Body of pancreas (tissue), 4 donors: ENCODE measurements at regions not wholly inside any gene's neighbourhood (a gene's known extent, or its start where the extent isn't known, plus 50 kb on each side); places are given as distances from the start of the nearest gene placed in this dataset.

ENCODE experiments used
- ATAC-seq: fragments of 150-250 bp; one replicate; pipeline ENCODE4 v1.9.1; 2016
- DNase-seq, 4 donors: peaks; one replicate each; pipeline ENCODE4 v3.0.0-alpha.2; 2019
- H3K27ac ChIP-seq, 4 donors: fragments of 200-600 bp; sonication (generic); 1 replicate in 3 of 4; 2 replicates in 1 of 4; pipeline versions ENCODE4 v1.5.1 to v1.6.1; 2016 to 2019; ENCODE audit warnings: mild to moderate bottlenecking in 1 of 4, mixed read lengths in 1 of 4, moderate library complexity in 1 of 4
- H3K27me3 ChIP-seq, 2 donors: fragments of 200-600 bp; sonication (generic); one replicate each; pipeline ENCODE4 v1.6.0; 2016; ENCODE audit warnings: mild to moderate bottlenecking in 1 of 2
- H3K36me3 ChIP-seq, 2 donors: fragments of 200-600 bp; sonication (generic); replicated peaks in 1 of 2; 2 replicates each; pipeline ENCODE4 v1.5.1; 2016; ENCODE audit warnings: low read depth in 2 of 2; ENCODE audit not compliant: insufficient read depth in 1 of 2
- H3K4me1 ChIP-seq: fragments of 200-600 bp; sonication (generic); one replicate; pipeline ENCODE4 v1.6.0; 2016
- H3K4me3 ChIP-seq, 2 donors: fragments of 200-600 bp; sonication (generic); 1 replicate in 1 of 2; 2 replicates in 1 of 2; pipeline ENCODE4 v1.5.1; 2016 to 2019
- H3K9me3 ChIP-seq, 3 donors: fragments of 200-600 bp; sonication (generic); 1 replicate in 2 of 3; 2 replicates in 1 of 3; pipeline ENCODE4 v1.5.1; 2016
- POLR2A ChIP-seq, 3 donors: fragments of 450-650 bp; IDR thresholded peaks; one replicate each; pipeline ENCODE4 v1.6.1; 2016; ENCODE audit warnings: antibody characterized with exemption in 3 of 3, mild to moderate bottlenecking in 2 of 3
- WGBS, 2 donors: methylation state at CpG; one replicate each; pipeline ENCODE4 v1.1.5; 2017; 5-methylcytosine and 5-hydroxymethylcytosine counted together
- intact Hi-C: fragments of 100-400 bp; cut with DNase I; formaldehyde crosslinking; loops from one replicate; pipeline ENCODE4 v1.15.1; 2023
- TF ChIP-seq, protein P1 (sequence below), 7 experiments: fragments of 450-650 bp in 4 of 7; fragments of 200-600 bp in 3 of 7; sonication (generic) in 3 of 7; IDR thresholded peaks; one replicate each; pipeline ENCODE4 v1.5.1; 2016 to 2019; ENCODE audit warnings: antibody characterized with exemption in 7 of 7

DNA sequence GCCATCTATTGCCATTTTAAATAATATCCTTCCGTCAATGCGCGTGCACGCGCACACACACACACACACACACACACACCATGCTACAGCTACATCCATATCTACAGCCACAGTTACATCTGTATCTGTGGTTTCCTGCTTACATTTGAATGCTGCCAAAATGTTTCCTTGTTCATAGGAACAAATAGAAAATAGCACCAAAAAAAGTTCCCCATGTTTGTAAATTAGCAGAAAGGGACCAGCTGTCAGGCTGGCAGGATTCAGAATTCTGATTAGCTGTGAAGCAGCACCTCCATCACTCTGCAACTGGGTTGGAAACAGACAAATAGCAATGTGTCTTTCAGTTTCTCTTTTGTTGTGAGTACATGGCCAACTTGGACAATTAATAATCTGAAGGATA lies 601.5 kb downstream of the IRX1 start:
- H3K4me3 ChIP-seq, result no peak overlapping the region
- no peaks in the 10 kb centered on the region for H3K36me3 ChIP-seq
- H3K9me3 ChIP-seq, result no peaks in the 10 kb centered on the region
- ATAC-seq (no peak), DNase-seq (no peak)
- TF ChIP-seq, protein P1, sequence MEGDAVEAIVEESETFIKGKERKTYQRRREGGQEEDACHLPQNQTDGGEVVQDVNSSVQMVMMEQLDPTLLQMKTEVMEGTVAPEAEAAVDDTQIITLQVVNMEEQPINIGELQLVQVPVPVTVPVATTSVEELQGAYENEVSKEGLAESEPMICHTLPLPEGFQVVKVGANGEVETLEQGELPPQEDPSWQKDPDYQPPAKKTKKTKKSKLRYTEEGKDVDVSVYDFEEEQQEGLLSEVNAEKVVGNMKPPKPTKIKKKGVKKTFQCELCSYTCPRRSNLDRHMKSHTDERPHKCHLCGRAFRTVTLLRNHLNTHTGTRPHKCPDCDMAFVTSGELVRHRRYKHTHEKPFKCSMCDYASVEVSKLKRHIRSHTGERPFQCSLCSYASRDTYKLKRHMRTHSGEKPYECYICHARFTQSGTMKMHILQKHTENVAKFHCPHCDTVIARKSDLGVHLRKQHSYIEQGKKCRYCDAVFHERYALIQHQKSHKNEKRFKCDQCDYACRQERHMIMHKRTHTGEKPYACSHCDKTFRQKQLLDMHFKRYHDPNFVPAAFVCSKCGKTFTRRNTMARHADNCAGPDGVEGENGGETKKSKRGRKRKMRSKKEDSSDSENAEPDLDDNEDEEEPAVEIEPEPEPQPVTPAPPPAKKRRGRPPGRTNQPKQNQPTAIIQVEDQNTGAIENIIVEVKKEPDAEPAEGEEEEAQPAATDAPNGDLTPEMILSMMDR (IDR thresholded peaks at IDR 0.05), result no peak
- no peak for TF ChIP-seq POLR2A (IDR thresholded peaks at IDR 0.05)
- no peaks in the 10 kb centered on the region for H3K4me1 ChIP-seq
- peaks cover 0 to 3% of the 10 kb centered on the region in 2 donors for H3K27me3 ChIP-seq
- no peak overlapping the region for H3K27ac ChIP-seq
- 52 to 57% methylated on average over 5 of the region's 5 CpGs for WGBS, 2 donors
- intact Hi-C loops, result no loop called here

DNA sequence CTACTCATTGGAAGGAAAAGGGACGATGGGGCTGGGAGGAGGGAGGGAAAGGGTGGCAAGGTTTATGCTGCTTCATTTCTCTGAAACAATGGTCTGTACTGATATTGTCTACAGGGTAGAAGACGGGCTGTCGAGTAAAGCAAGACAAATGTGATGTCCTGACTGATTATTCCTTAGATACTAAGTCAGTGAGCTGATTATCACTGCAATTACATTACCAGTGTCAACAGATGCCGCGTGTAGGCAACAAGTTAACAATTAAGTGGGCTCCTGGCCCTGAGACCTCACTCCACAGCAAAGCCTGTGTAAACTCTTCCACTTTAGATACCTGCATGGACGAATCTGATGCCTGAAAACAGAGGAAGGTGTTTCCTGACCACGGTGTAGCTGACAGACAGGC lies 602.8 kb downstream of the IRX1 start:
- Histone ChIP-seq H3K27me3 (peaks cover 0 to 3% of the 10 kb centered on the region in 2 donors), H3K4me3 (no peak overlapping the region), H3K27ac (no peak overlapping the region), H3K36me3 (no peaks in the 10 kb centered on the region), H3K9me3 (no peaks in the 10 kb centered on the region), H3K4me1 (no peaks in the 10 kb centered on the region)
- ATAC-seq (no peak), DNase-seq (no peak)
- TF ChIP-seq POLR2A (IDR thresholded peaks at IDR 0.05), result no peak
- TF ChIP-seq, protein P1 (IDR thresholded peaks at IDR 0.05), result no peak
- 20 to 22% methylated on average over 7 of the region's 7 CpGs for WGBS, 2 donors
- intact Hi-C loops, result no loop called here

GRCh38 chr5:4199049-4199841 lies 603.6 kb downstream of the IRX1 start:
- H3K36me3 ChIP-seq, result no peaks in the 10 kb centered on the region
- H3K27me3 ChIP-seq, result peaks cover 0 to 3% of the 10 kb centered on the region in 2 donors
- ATAC-seq (no peak), DNase-seq (no peak)
- H3K4me1 ChIP-seq, result no peaks in the 10 kb centered on the region
- no peak overlapping the region for H3K27ac ChIP-seq
- H3K9me3 ChIP-seq, result no peaks in the 10 kb centered on the region
- intact Hi-C loops, result no loop called here
- TF ChIP-seq, protein P1 (IDR thresholded peaks at IDR 0.05), result no peak
- TF ChIP-seq POLR2A (IDR thresholded peaks at IDR 0.05), result no peak
- no peak overlapping the region for H3K4me3 ChIP-seq
- WGBS, 2 donors, result 38 to 45% methylated on average over 19 of the region's 19 CpGs

- Histone ChIP-seq H3K27ac (no peak overlapping the region), H3K4me3 (no peak overlapping the region), H3K9me3 (no peaks in the 10 kb centered on the region), H3K27me3 (peaks cover 0 to 3% of the 10 kb centered on the region in 2 donors), H3K4me1 (no peaks in the 10 kb centered on the region), H3K36me3 (no peaks in the 10 kb centered on the region)
- WGBS, 2 donors, result 70 to 71% methylated on average over 4 of the region's 4 CpGs
- DNase-seq, result no peak
- no peak for ATAC-seq
- TF ChIP-seq POLR2A (IDR thresholded peaks at IDR 0.05), result no peak
- TF ChIP-seq, protein P1 (IDR thresholded peaks at IDR 0.05), result no peak
- intact Hi-C loops, result no loop called here
Observed at GRCh38 chr5:4203146-4203545, 607.5 kb downstream of the IRX1 start.
